Eye (tissue), 1 donor: ENCODE measurements at regions not wholly inside any gene's neighbourhood (a gene's known extent, or its start where the extent isn't known, plus 50 kb on each side); places are given as distances from the start of the nearest gene placed in this dataset.
"Not testable (repeated sequence)": the region's sequence is repeated elsewhere in the genome, so short reads cannot be mapped to it uniquely, and the experiment has no call there.

Source experiments
- DNase-seq: peaks from one replicate; pipeline ENCODE4 v3.0.0-alpha.2; 2015

- DNase-seq = no peak
Measured at GRCh38 chr10:21405981-21406380, 119.5 kb downstream of the SKIDA1 start.

- DNase-seq = no peak
Measured at GRCh38 chr10:21403256-21404015, 122.0 kb downstream of the SKIDA1 start.

- DNase-seq = peak; percentile 47
Measured at GRCh38 chr10:21402606-21403083, 122.8 kb downstream of the SKIDA1 start.

- no peak for DNase-seq
Measured at GRCh38 chr10:21401196-21401595, 124.3 kb downstream of the SKIDA1 start.

- peak; percentile 76 for DNase-seq
Measured at GRCh38 chr10:21399392-21400035, 126.0 kb downstream of the SKIDA1 start.

GRCh38 chr10:21398563-21399231 is 126.8 kb downstream of the SKIDA1 start:
- DNase-seq = no peak

GRCh38 chr10:21396889-21397288 is 128.6 kb downstream of the SKIDA1 start:
- no peak for DNase-seq

GRCh38 chr10:21393931-21394330 is 131.6 kb downstream of the SKIDA1 start:
- no peak for DNase-seq

GRCh38 chr10:21388589-21388988 is 136.9 kb downstream of the SKIDA1 start:
- DNase-seq = no peak

- no peak for DNase-seq
Measured at GRCh38 chr10:21387868-21388267, 137.6 kb downstream of the SKIDA1 start.

- DNase-seq = no peak
Measured at GRCh38 chr10:21385996-21386585, 139.4 kb downstream of the SKIDA1 start.

- peak; percentile 28 for DNase-seq
Measured at GRCh38 chr10:21385536-21385935, 139.9 kb downstream of the SKIDA1 start.

GRCh38 chr10:21379143-21379542 is 146.3 kb downstream of the SKIDA1 start:
- DNase-seq = no peak

- not testable (repeated sequence) for DNase-seq
Measured at GRCh38 chr10:21375274-21375673, 150.2 kb downstream of the SKIDA1 start.

GRCh38 chr10:21373881-21374280 is 151.6 kb downstream of the SKIDA1 start:
- not testable (repeated sequence) for DNase-seq

- DNase-seq = peak; percentile 70
Measured at GRCh38 chr10:21372651-21373410, 152.7 kb downstream of the SKIDA1 start.

GRCh38 chr10:21369697-21370096 is 155.8 kb downstream of the SKIDA1 start:
- no peak for DNase-seq

GRCh38 chr10:21368728-21369425 is 156.6 kb downstream of the SKIDA1 start:
- DNase-seq = no peak

- peak; percentile 32 for DNase-seq
Measured at GRCh38 chr10:21368022-21368582, 157.4 kb downstream of the SKIDA1 start.

GRCh38 chr10:21366108-21366507 is 159.4 kb downstream of the SKIDA1 start:
- not testable (repeated sequence) for DNase-seq
